Mucosa of descending colon (tissue), 3 donors: ENCODE measurements at regions not wholly inside any gene's neighbourhood (a gene's known extent, or its start where the extent isn't known, plus 50 kb on each side); places are given as distances from the start of the nearest gene placed in this dataset.

Source experiments
- ATAC-seq: fragments of 200-7000 bp; cut with Tn5 transposase; one replicate; pipeline ENCODE4 v1.9.1; 2020; ENCODE audit warnings: mild to moderate bottlenecking, moderate library complexity
- DNase-seq, 3 donors: peaks; one replicate each; pipeline ENCODE4 v3.0.0-alpha.2; 2020
- H3K36me3 ChIP-seq: fragments of 200-600 bp; one replicate; pipeline ENCODE4 v1.8.0; 2021; ENCODE audit warnings: low read depth, mild to moderate bottlenecking
- H3K4me1 ChIP-seq: fragments of 200-600 bp; one replicate; pipeline ENCODE4 v1.8.0; 2021; ENCODE audit warnings: low read depth, mild to moderate bottlenecking
- H3K4me3 ChIP-seq: fragments of 200-600 bp; one replicate; pipeline ENCODE4 v1.8.0; 2021; ENCODE audit warnings: mild to moderate bottlenecking
- H3K9me3 ChIP-seq: fragments of 200-600 bp; one replicate; pipeline ENCODE4 v1.8.0; 2021; ENCODE audit warnings: mild to moderate bottlenecking
- CTCF ChIP-seq: fragments of 200-600 bp; IDR thresholded peaks from one replicate; pipeline ENCODE4 v1.8.0; 2022; ENCODE audit warnings: antibody characterized with exemption, mild to moderate bottlenecking
- intact Hi-C, 2 donors: fragments of 100-400 bp; cut with DNase I in 1 of 2; cut with micrococcal nuclease in 1 of 2; formaldehyde crosslinking; loops; one replicate each; pipeline versions ENCODE4 v1.11.0 to v1.11.1; 2022; cut with DNase I, micrococcal nuclease
- donor health status: DM: no; HTN: no; CAD: no; lungs with moderate emphysema.
- donor health status: DM: no; HTN: no; CAD: no.
- donor health status: DM: no; HTN: yes; CAD: no.

- Histone ChIP-seq H3K4me3 (no peak overlapping the region), H3K36me3 (no peaks in the 10 kb centered on the region), H3K9me3 (no peaks in the 10 kb centered on the region), H3K4me1 (no peaks in the 10 kb centered on the region)
- intact Hi-C loops: no loop called here
- ATAC-seq: no peak
- TF ChIP-seq CTCF: no peak
- DNase-seq: no peak
Measured at GRCh38 chr2:122078451-122078850, 323.0 kb downstream of the TSN start.

GRCh38 chr2:122079844-122080243, 324.4 kb downstream of the TSN start:
- Histone ChIP-seq H3K4me1 (no peaks in the 10 kb centered on the region), H3K36me3 (no peaks in the 10 kb centered on the region), H3K4me3 (no peak overlapping the region), H3K9me3 (no peaks in the 10 kb centered on the region)
- DNase-seq: no peak
- no peak for ATAC-seq
- no peak for TF ChIP-seq CTCF
- intact Hi-C loops: no loop called here

GRCh38 chr2:122080316-122080715, 324.9 kb downstream of the TSN start:
- no peaks in the 10 kb centered on the region for H3K4me1 ChIP-seq
- intact Hi-C loops: no loop called here
- no peaks in the 10 kb centered on the region for H3K9me3 ChIP-seq
- no peaks in the 10 kb centered on the region for H3K36me3 ChIP-seq
- no peak overlapping the region for H3K4me3 ChIP-seq
- ATAC-seq (no peak), DNase-seq (no peak)
- TF ChIP-seq CTCF: no peak

GRCh38 chr2:122080871-122081270, 325.4 kb downstream of the TSN start:
- no peak for ATAC-seq
- intact Hi-C loops: no loop called here
- Histone ChIP-seq H3K36me3 (no peaks in the 10 kb centered on the region), H3K4me1 (no peaks in the 10 kb centered on the region), H3K4me3 (no peak overlapping the region), H3K9me3 (no peaks in the 10 kb centered on the region)
- no peak for DNase-seq
- TF ChIP-seq CTCF: no peak

- Histone ChIP-seq H3K4me3 (no peak overlapping the region), H3K9me3 (no peaks in the 10 kb centered on the region), H3K36me3 (no peaks in the 10 kb centered on the region), H3K4me1 (no peaks in the 10 kb centered on the region)
- no peak for TF ChIP-seq CTCF
- intact Hi-C loops: no loop called here
- ATAC-seq (no peak), DNase-seq (no peak)
Measured at GRCh38 chr2:122081751-122082150, 326.3 kb downstream of the TSN start.
